Immature natural killer cell (primary cell): ENCODE measurements at regions not wholly inside any gene's neighbourhood (a gene's known extent, or its start where the extent isn't known, plus 50 kb on each side); places are given as distances from the start of the nearest gene placed in this dataset.
"Not testable (repeated sequence)": the region's sequence is repeated elsewhere in the genome, so short reads cannot be mapped to it uniquely, and the experiment has no call there.

Experiments
- DNase-seq, 3 donors: peaks; one replicate each; pipeline ENCODE4 v3.0.0; 2022; ENCODE audit warnings: mixed read lengths in 1 of 3
- H3K27ac Mint-ChIP-seq, 6 donors: one replicate each; pipeline ENCODE4 v1.8.0; 2020; ENCODE audit warnings: mixed read lengths in 6 of 6, mild to moderate bottlenecking in 5 of 6, inconsistent platforms in 4 of 6, moderate library complexity in 3 of 6
- H3K27me3 Mint-ChIP-seq, 3 donors: one replicate each; pipeline ENCODE4 v1.8.0; 2020 to 2021; ENCODE audit warnings: low read depth in 3 of 3, mild to moderate bottlenecking in 3 of 3, mixed read lengths in 3 of 3, moderate library complexity in 3 of 3, inconsistent platforms in 1 of 3
- H3K36me3 Mint-ChIP-seq, 3 donors: one replicate each; pipeline ENCODE4 v1.8.0; 2020; ENCODE audit warnings: mixed read lengths in 3 of 3, inconsistent platforms in 2 of 3, mild to moderate bottlenecking in 2 of 3
- H3K4me1 Mint-ChIP-seq, 2 donors: one replicate each; pipeline ENCODE4 v1.8.0; 2020; ENCODE audit warnings: inconsistent platforms in 2 of 2, mild to moderate bottlenecking in 2 of 2, mixed read lengths in 2 of 2, moderate library complexity in 1 of 2
- H3K4me3 Mint-ChIP-seq, 5 donors: one replicate each; pipeline ENCODE4 v1.8.0; 2020; ENCODE audit warnings: mild to moderate bottlenecking in 5 of 5, mixed read lengths in 5 of 5, inconsistent platforms in 3 of 5, moderate library complexity in 3 of 5
- H3K9me3 Mint-ChIP-seq, 6 donors: one replicate each; pipeline ENCODE4 v1.8.0; 2020; ENCODE audit warnings: mild to moderate bottlenecking in 6 of 6, mixed read lengths in 6 of 6, inconsistent platforms in 4 of 6, moderate library complexity in 3 of 6

GRCh38 chr6:4725136-4725760 is 51.0 kb upstream of the CDYL start:
- not testable (repeated sequence) for H3K36me3 Mint-ChIP-seq, H3K27ac Mint-ChIP-seq, H3K4me3 Mint-ChIP-seq, H3K9me3 Mint-ChIP-seq, DNase-seq, H3K27me3 Mint-ChIP-seq
- H3K4me1 Mint-ChIP-seq, result peaks cover 9 to 12% of the 10 kb centered on the region in 2 donors

GRCh38 chr6:4724727-4725126 is 51.5 kb upstream of the CDYL start:
- H3K27ac Mint-ChIP-seq, H3K27me3 Mint-ChIP-seq, DNase-seq, H3K36me3 Mint-ChIP-seq, H3K4me3 Mint-ChIP-seq, H3K9me3 Mint-ChIP-seq: not testable (repeated sequence)
- peaks cover 9 to 12% of the 10 kb centered on the region in 2 donors for H3K4me1 Mint-ChIP-seq

- peaks cover 9 to 12% of the 10 kb centered on the region in 2 donors for H3K4me1 Mint-ChIP-seq
- no peak overlapping the region for H3K27ac Mint-ChIP-seq
- H3K27me3 Mint-ChIP-seq, result peaks cover 0 to 7% (median 2%) of the 10 kb centered on the region in 3 donors
- no peaks in the 10 kb centered on the region for H3K36me3 Mint-ChIP-seq
- no peaks in the 10 kb centered on the region for H3K9me3 Mint-ChIP-seq
- H3K4me3 Mint-ChIP-seq, result no peak overlapping the region
- no peak for DNase-seq
Measured at GRCh38 chr6:4723383-4723782, 52.8 kb upstream of the CDYL start.

- not testable (repeated sequence) for H3K4me1 Mint-ChIP-seq, H3K27ac Mint-ChIP-seq, H3K36me3 Mint-ChIP-seq, H3K27me3 Mint-ChIP-seq, DNase-seq, H3K4me3 Mint-ChIP-seq, H3K9me3 Mint-ChIP-seq
Measured at GRCh38 chr6:4721368-4721767, 54.8 kb upstream of the CDYL start.

- H3K4me3 Mint-ChIP-seq, result no peak overlapping the region
- H3K9me3 Mint-ChIP-seq, result no peaks in the 10 kb centered on the region
- peaks cover 8% of the 10 kb centered on the region in 2 donors for H3K4me1 Mint-ChIP-seq
- H3K27ac Mint-ChIP-seq, result no peak overlapping the region
- DNase-seq, result no peak
- peaks cover 0 to 8% (median 3%) of the 10 kb centered on the region in 3 donors for H3K27me3 Mint-ChIP-seq
- H3K36me3 Mint-ChIP-seq, result no peaks in the 10 kb centered on the region
Measured at GRCh38 chr6:4719491-4719890, 56.7 kb upstream of the CDYL start.

- Mint-ChIP-seq H3K4me3 (no peak overlapping the region), H3K9me3 (no peaks in the 10 kb centered on the region), H3K4me1 (peaks cover 8 to 11% of the 10 kb centered on the region in 2 donors), H3K27me3 (peaks cover 0 to 3% (median 3%) of the 10 kb centered on the region in 3 donors), H3K27ac (no peak overlapping the region), H3K36me3 (no peaks in the 10 kb centered on the region)
- no peak for DNase-seq
Measured at GRCh38 chr6:4717856-4718255, 58.3 kb upstream of the CDYL start.

- peaks cover 8 to 11% of the 10 kb centered on the region in 2 donors for H3K4me1 Mint-ChIP-seq
- no peaks in the 10 kb centered on the region for H3K9me3 Mint-ChIP-seq
- H3K27me3 Mint-ChIP-seq, result peaks cover 0 to 3% (median 3%) of the 10 kb centered on the region in 3 donors
- H3K36me3 Mint-ChIP-seq, result no peaks in the 10 kb centered on the region
- H3K4me3 Mint-ChIP-seq, result no peak overlapping the region
- DNase-seq, result no peak
- H3K27ac Mint-ChIP-seq, result no peak overlapping the region
Measured at GRCh38 chr6:4717124-4717523, 59.1 kb upstream of the CDYL start.

GRCh38 chr6:4714961-4715501 is 61.2 kb upstream of the CDYL start:
- DNase-seq, result no peak
- Mint-ChIP-seq H3K4me1 (peaks cover 8 to 11% of the 10 kb centered on the region in 2 donors), H3K36me3 (no peaks in the 10 kb centered on the region), H3K9me3 (no peaks in the 10 kb centered on the region), H3K4me3 (no peak overlapping the region), H3K27ac (peak overlapping the region in 1 of 6 donors; percentile 3), H3K27me3 (peaks cover 0 to 3% (median 3%) of the 10 kb centered on the region in 3 donors)

- Mint-ChIP-seq H3K27me3 (peaks cover 0 to 3% (median 2%) of the 10 kb centered on the region in 3 donors), H3K36me3 (no peaks in the 10 kb centered on the region), H3K9me3 (peaks cover 0 to 2% (median under 1%) of the 10 kb centered on the region in 6 donors), H3K4me3 (no peak overlapping the region), H3K4me1 (peaks cover 8 to 11% of the 10 kb centered on the region in 2 donors), H3K27ac (no peak overlapping the region)
- DNase-seq, result no peak
Measured at GRCh38 chr6:4712291-4712690, 63.9 kb upstream of the CDYL start.

GRCh38 chr6:4707011-4707410 is 69.2 kb upstream of the CDYL start:
- peaks cover 0 to 2% of the 10 kb centered on the region in 2 donors for H3K4me1 Mint-ChIP-seq
- peaks cover 0 to 5% (median under 1%) of the 10 kb centered on the region in 6 donors for H3K9me3 Mint-ChIP-seq
- no peak overlapping the region for H3K4me3 Mint-ChIP-seq
- H3K36me3 Mint-ChIP-seq, result no peaks in the 10 kb centered on the region
- no peak overlapping the region for H3K27ac Mint-ChIP-seq
- no peak for DNase-seq
- H3K27me3 Mint-ChIP-seq, result peaks cover 1 to 2% (median 2%) of the 10 kb centered on the region in 3 donors

- Mint-ChIP-seq H3K27ac (no peak overlapping the region), H3K27me3 (peaks cover 1 to 2% (median 2%) of the 10 kb centered on the region in 3 donors), H3K4me3 (no peak overlapping the region), H3K9me3 (peaks cover 0 to 5% (median under 1%) of the 10 kb centered on the region in 6 donors), H3K4me1 (peaks cover 0 to 2% of the 10 kb centered on the region in 2 donors), H3K36me3 (no peaks in the 10 kb centered on the region)
- no peak for DNase-seq
Measured at GRCh38 chr6:4705809-4706208, 70.4 kb upstream of the CDYL start.

- Mint-ChIP-seq H3K36me3 (no peaks in the 10 kb centered on the region), H3K9me3 (peaks cover 0 to 5% (median 0%) of the 10 kb centered on the region in 6 donors), H3K4me1 (peaks cover 0 to 2% of the 10 kb centered on the region in 2 donors), H3K27ac (no peak overlapping the region), H3K4me3 (no peak overlapping the region), H3K27me3 (peaks cover 0 to 3% (median 2%) of the 10 kb centered on the region in 3 donors)
- DNase-seq, result no peak
Measured at GRCh38 chr6:4703382-4703781, 72.8 kb upstream of the CDYL start.

GRCh38 chr6:4698901-4699659 is 77.1 kb upstream of the CDYL start:
- Mint-ChIP-seq H3K36me3 (no peaks in the 10 kb centered on the region), H3K27me3 (peaks cover 3 to 16% (median 7%) of the 10 kb centered on the region in 3 donors), H3K4me1 (no peaks in the 10 kb centered on the region), H3K27ac (no peak overlapping the region), H3K4me3 (no peak overlapping the region), H3K9me3 (no peaks in the 10 kb centered on the region)
- no peak for DNase-seq
